Astrocyte of the spinal cord (primary cell): ENCODE measurements at regions not wholly inside any gene's neighbourhood (a gene's known extent, or its start where the extent isn't known, plus 50 kb on each side); places are given as distances from the start of the nearest gene placed in this dataset.

Experiments used
- DNase-seq: peaks from one replicate; pipeline ENCODE4 v3.0.0; 2011; ENCODE audit warnings: low read depth, low spot score
- H3K4me3 ChIP-seq: 2 replicates; pipeline ENCODE4 v1.5.1; 2011; ENCODE audit warnings: low read depth, mild to moderate bottlenecking, low read length, moderate library complexity
- in situ Hi-C: cut with HindIII; loops from 2 replicates; pipeline ENCODE4 v1.10.0; 2017; ENCODE audit warnings: low sequenced_read_pairs
- TF ChIP-seq, protein P1 (sequence below): IDR thresholded peaks from 2 replicates; pipeline ENCODE4 v1.5.1; 2012; ENCODE audit warnings: low read depth, mild to moderate bottlenecking, low read length, inconsistent platforms

- no peak for DNase-seq
- in situ Hi-C loops, result loop anchor here (25.0 kb wide), 2 partner anchors 118 to 593 kb away; partner anchors contain the start of gene NABP1
- TF ChIP-seq, protein P1, sequence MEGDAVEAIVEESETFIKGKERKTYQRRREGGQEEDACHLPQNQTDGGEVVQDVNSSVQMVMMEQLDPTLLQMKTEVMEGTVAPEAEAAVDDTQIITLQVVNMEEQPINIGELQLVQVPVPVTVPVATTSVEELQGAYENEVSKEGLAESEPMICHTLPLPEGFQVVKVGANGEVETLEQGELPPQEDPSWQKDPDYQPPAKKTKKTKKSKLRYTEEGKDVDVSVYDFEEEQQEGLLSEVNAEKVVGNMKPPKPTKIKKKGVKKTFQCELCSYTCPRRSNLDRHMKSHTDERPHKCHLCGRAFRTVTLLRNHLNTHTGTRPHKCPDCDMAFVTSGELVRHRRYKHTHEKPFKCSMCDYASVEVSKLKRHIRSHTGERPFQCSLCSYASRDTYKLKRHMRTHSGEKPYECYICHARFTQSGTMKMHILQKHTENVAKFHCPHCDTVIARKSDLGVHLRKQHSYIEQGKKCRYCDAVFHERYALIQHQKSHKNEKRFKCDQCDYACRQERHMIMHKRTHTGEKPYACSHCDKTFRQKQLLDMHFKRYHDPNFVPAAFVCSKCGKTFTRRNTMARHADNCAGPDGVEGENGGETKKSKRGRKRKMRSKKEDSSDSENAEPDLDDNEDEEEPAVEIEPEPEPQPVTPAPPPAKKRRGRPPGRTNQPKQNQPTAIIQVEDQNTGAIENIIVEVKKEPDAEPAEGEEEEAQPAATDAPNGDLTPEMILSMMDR, result no peak
- H3K4me3 ChIP-seq, result no peak overlapping the region
These were observed 108.9 kb upstream of the NABP1 start for GRCh38 chr2:191569025-191569424.

GRCh38 chr2:191571163-191571769 is 106.7 kb upstream of the NABP1 start:
- H3K4me3 ChIP-seq, result no peak overlapping the region
- DNase-seq, result peak; percentile 70
- TF ChIP-seq, protein P1, result peak; percentile 51
- in situ Hi-C loops, result loop anchor here (25.0 kb wide), 2 partner anchors 116 to 591 kb away; partner anchors contain the start of gene NABP1

DNA sequence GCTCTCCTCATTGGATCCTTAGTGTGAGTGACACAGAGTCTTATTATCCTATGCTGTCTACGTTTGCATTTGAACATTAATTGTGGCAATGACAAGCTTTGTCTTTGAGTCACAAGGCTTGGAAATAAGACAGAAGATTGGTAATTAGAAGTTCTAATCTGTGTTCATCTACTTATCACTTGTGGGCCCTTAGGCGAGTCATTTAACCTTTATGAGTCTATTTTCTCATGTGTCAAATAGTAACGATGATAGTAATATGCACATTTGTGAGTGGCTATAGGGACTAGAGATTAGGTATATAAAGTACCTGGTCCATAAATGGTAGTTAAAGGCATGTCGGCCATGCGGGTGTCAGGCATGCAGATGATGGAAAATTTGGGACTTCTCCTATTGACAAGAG is 105.6 kb upstream of the NABP1 start:
- in situ Hi-C loops, result loop anchor here (25.0 kb wide), 2 partner anchors 115 to 590 kb away; partner anchors contain the start of gene NABP1
- DNase-seq, result no peak
- TF ChIP-seq, protein P1, result no peak
- no peak overlapping the region for H3K4me3 ChIP-seq

DNA sequence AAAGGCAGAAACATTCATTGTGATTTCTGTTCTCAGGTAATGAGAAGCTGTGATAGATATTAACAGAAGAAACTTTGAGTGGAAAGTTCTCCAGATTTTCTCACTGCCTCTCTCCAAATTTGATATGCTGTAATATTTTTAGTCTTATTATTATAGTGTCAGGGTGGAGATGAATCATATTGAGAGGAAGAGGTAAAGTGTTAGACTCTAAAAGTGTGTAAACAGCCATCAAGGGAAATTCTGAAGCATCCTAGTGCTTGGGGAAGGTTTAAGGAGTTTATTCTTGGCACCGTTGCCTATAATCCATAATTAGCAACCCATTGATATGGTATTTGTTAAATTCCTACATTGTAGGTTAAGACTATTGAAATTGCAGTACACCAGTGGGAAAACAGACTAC is 104.7 kb upstream of the NABP1 start:
- H3K4me3 ChIP-seq, result no peak overlapping the region
- TF ChIP-seq, protein P1, result no peak

DNA sequence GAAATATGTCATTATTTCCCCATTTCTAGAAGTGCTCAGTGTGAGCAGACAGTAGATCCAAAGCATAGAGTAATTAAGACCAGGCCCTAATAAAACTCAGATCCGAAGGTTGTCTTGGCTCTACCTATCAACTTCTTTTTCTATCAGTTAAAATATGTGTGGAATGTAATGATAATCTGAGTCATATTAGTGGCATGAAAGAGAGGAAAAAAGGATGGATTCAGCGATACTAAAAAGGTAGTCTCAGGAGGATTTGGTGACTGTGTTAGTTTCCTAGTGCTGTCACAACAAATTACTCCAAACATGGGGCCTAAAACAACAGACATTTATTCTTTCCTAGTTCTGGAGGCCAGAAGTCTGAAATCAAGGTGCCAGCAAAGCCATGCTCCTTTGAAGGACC is 103.7 kb upstream of the NABP1 start:
- no peak for DNase-seq
- TF ChIP-seq, protein P1, result no peak
- in situ Hi-C loops, result loop anchor here (25.0 kb wide), 2 partner anchors 113 to 588 kb away; partner anchors contain the start of gene NABP1
- no peak overlapping the region for H3K4me3 ChIP-seq

More for the DNA sequence above, 104.7 kb upstream of the NABP1 start:
- no peak for DNase-seq
- in situ Hi-C loops, result loop anchor here (25.0 kb wide), 2 partner anchors 114 to 589 kb away; partner anchors contain the start of gene NABP1

- in situ Hi-C loops, result no loop called here
These were observed 100.3 kb upstream of the NABP1 start for GRCh38 chr2:191577605-191578004.

More at GRCh38 chr2:191577605-191578004, 100.3 kb upstream of the NABP1 start:
- no peak for DNase-seq
- TF ChIP-seq, protein P1, result no peak
- no peak overlapping the region for H3K4me3 ChIP-seq
